Pons (tissue), 1 donor: ENCODE measurements at regions not wholly inside any gene's neighbourhood (a gene's known extent, or its start where the extent isn't known, plus 50 kb on each side); places are given as distances from the start of the nearest gene placed in this dataset.
A peak's percentile ranks its signal among the peaks of the same experiment; 100 is the strongest.
"Not testable (repeated sequence)": the region's sequence is repeated elsewhere in the genome, so short reads cannot be mapped to it uniquely, and the experiment has no call there.

ENCODE experiments used
- DNase-seq: peaks from one replicate; pipeline ENCODE4 v3.0.0-alpha.2; 2016; ENCODE audit warnings: low spot score

DNA sequence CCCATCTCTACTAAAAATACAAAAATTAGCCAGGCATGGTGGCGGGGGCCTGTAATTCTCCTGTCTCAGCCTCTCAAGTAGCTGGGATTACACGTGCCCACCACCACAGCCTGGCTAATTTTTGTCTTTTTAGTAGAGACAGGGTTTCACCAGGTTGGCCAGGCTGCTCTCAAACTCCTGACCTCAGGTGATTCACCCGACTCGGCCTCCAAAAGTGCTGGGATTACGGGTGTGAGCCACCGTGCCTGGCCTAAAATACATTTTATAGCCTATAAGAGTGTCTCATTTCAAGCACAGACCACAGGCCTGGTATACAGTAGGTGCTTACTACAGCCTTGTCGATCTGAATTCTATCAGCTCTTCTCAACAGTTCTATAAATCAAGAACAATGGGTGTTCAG lies 139.5 kb upstream of the USP29 start:
- not testable (repeated sequence) for DNase-seq

DNA sequence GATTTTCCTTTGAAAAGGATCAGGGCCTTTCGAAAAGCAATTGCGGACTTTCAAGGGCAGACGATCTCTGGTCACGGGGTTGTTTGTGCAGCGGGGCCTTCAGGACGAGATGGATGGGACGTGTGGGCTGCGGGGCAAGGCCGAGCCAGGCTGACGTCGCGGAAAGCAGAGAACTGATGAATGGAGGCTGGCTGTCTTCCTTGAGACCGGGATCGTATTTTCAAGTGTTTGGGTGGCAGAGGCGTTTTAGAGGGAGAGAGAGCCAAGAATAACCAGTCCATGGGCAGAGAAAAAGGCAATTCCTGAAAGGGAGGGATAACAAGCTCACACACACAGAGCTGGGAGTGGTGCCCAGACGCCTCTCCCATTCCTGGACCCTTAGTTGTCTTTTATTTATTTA lies 138.9 kb upstream of the USP29 start:
- no peak for DNase-seq

DNA sequence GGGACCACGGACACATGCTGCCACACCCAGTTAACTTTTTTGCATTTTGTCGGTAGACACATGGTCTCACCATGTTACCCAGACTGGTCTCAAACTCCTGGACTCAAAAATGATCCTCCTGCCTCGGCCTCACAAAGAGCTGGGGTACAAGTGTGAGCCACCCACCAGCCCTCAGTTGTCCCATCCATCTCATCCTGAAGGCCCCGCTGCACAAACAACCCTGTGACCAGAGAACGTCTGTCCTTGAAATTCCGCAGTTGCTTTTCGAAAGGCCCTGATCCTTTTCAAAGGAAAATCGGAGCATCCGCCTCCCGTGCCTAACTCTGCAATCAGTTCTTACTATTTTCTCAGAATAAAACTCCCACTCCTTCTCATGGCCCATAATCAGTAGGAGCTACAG lies 138.3 kb upstream of the USP29 start:
- DNase-seq: not testable (repeated sequence)

DNA sequence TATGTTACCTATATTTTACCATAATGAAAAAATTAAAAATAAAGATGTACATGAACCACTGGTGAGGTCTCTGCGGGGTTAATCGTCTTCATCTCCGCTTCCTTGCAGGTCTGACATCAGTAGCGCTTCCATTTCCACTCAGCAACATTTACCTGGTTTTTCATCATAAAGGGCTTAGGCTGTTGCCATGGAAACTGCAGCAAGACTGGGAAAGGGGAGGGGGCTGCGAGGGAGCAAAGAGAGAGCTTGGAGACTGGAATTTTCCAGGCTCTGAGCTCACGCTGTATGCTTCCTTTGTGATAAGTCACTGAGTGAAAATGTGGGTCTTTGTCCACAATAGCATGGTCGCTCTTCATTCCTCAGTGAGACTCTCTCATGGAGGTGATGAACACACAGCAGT lies 136.6 kb upstream of the USP29 start:
- DNase-seq: no peak

DNA sequence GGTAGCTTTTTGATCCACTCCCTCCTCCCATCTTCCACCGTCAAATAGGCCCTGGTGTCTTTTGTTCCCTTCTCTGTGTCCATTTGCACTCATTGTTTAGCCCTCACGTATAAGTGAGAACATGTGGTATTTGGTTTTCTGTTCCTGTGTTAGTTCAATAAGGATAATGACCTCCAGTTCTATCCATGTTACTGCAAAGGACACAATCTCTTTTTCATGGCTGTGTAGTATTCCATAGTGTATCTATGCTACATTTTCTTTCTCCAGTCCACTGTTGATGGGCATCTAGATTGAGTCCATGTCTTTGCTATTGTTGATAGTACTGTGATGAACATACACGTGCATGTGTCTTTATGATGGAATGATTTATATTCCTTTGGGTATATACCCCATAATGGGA lies 136.0 kb upstream of the USP29 start:
- no peak for DNase-seq

DNA sequence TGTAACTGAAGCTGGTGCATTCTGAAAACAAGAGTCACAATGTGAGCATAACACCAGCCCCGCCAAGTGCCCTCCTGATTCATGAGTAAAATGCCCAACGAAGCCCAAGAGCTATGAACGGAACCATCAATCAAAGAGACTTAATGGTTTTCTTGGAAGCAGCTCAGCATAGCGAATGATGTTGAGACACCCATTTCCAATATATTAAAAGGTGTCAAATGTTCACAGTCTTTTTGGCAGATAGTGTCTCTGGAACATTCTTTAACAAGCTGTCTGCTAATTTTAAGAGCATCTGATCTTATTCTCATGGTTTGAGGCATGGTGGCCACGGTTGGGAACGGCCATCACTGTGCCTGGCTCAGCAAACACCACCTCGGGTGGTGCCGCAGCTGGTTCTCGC lies 133.4 kb upstream of the USP29 start:
- no peak for DNase-seq

DNA sequence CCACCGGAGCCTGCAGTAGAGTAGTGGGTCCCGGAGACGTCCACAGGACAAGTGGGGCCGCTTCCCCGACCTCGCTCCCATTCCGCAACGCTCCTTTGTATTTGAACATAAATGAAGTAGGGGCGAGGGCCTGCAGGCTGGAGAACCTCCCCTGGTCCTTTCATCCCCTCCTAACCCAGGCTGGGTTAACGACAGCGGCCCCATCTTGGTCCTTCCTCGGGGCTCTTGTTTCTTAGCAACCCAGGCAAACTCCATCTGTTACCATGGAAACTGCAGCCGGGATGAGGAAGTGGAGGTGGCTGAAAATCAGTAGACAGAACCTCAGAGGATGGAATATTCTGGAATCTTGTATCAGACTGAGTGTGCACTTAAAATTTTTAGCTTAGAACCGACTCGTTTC lies 132.6 kb upstream of the USP29 start:
- DNase-seq: peak; percentile 22

DNA sequence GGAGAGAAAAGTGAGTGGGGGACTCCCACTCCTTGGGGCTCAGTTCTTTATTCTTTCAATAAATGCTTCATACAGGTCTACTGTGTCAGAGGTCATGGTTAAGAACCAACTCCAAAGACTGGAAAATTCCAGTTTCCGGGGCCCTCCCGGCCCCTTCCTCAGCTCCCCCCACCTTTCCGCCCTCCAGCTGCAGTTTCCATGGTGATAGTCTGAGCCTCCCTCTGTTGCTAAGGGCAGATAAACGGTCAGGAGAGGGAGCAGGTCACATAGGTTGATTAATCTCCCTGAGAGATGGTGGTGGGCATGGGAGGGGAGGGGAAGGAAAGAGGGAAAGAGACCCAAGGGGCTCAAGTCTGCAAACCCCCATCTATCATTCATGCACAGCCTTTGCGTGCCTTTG lies 131.5 kb upstream of the USP29 start:
- no peak for DNase-seq

DNA sequence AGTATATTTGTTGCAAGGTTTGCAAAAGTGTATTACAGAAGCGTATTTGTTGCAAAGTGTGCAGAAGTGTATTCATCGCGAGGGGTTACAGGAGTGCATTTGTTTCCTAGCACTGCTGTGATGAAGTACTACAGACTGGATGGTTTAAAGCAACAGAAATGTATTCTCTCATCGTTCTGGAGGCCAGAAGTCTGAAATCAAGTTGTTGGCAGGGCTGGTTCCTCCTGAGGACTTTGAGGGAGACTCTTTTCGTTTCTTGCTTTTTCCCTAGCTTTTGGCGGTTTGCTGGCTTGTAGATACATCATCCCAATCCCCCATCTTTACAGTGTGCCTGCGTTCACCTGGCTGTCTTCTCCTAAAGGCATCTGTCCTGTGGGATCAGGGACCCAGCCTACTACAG lies 127.9 kb upstream of the USP29 start:
- DNase-seq: no peak

DNA sequence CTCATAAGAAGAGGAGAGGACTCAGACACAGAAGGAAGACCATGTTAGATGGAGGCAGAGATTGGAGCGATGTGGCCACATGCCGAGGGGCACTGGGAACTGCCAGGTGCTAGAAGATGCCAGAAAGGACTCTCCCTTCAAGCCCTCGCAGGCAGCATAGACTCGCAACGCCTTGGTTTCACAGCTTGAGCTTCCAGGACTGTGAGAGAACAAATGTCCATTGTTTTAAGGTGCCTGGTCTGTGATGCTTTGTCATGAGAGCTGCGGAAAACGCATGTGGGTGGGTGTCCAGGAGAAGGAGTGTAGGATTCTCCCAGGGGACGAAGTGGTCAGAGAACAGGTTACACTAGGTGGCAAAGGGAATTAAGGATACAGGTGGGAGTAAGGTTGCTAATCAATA lies 125.9 kb upstream of the USP29 start:
- DNase-seq: peak; percentile 70

DNA sequence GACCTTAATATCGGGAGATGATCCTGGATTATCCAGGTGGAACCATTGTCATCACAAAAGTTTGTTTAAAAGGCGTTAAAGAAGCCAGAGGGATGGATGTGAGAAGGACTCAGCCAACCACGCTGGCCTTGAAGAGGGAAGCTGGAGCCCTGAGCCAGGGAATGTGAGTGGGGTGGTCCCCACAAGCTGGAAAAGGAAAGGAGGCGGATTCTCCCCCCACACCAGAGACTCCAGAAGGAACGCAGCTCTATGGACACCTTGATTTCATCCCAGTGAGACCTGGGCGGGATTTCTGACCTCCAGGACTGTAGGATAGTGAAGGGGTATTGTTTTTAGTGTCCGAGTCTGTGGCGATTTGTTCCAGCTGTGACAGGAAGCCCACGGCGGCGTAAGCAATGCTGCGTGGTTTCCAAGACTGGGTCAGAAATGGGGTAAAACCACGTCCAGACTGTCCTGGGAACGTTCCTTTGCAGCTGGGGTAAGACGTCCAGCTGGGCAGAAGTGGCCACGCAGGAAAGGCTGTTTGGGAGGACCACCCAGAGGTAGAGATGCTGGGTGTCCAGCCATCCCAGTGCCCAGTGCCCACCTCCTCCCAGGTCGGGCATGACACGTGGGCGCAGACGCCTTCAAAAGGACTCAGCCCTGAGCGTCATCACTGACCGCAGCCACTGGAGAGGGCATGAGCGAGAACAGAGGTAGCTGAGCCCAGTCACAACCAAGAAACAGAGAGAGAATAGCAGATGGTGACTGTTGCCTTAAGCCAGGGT lies 125.4 kb upstream of the USP29 start:
- no peak for DNase-seq

DNA sequence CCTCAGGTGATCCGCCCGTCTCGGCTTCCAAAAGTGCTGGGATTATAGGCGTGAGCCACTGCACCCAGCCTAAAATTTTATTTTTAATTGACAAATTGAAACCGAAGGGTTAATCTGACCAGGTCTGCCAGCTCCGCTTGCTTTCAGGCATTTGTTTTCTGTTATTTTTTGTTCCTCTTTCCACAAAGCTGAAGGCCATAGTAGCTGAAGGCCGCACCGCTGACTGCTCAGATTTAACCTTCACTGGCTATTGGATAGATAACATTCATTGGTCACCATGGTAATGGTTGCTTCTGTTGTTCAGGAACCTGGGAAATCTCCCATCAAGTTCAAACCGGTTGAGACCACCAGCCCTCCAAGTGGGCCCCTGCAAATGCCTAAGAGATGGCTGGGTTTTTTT lies 124.5 kb upstream of the USP29 start:
- no peak for DNase-seq

DNA sequence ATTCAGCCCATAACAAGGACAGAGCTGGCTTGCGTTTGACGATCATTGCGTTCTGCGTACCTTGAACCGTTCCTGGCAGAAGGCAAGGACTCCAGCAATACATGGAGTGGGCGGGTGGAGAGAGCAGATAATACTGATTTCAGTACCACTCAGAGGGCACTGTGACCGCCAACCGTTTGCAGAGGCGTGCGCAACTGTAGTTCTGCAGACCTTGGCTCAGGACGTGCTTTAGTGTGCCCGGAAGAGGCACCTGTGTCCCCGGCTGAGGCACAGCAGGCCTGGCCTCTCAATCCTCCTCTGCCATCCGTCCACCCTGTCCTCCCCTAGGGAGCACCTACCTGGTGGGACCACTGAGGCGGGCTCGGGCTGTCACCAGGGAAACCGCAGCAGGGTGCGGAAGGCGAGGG lies 117.6 kb upstream of the USP29 start:
- DNase-seq: no peak

DNA sequence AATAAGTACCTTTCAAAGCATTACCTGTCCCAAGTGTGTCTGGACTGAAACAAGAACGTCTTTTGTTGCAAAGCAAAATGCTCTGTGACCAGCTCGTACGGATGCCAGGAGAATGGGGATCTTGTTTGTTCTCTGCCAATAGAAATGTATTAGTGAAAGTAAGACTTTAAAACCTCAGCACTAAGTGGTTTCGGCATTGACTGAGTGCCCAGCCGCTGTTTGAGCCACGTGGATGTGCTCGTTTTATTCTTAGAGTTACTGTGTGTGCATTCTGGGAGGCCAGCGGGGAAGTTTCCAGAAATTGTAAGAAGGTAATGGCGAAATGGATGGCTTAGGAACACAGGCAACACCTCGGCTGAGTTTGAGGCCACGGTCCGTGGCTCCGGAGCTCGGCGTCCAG lies 117.1 kb upstream of the USP29 start:
- DNase-seq: no peak

DNA sequence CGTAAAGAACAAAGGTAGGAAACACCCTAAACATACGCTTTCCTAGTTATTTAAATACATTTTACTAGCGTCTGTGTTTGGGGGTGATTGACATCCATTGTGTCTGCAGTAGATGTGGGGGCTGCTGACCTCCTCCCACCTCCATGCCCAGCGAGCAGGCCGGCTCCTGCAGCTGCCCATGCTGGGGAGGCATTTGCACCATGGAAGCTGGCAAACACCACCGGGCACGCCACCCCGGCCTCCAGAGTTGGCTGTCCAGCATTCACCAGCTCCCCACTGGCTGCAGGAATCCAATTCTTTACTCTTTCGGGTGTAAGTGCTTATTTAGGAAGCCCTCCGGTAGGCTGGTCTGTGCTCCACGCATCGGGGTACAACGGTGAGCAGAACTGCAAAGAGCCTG lies 115.4 kb upstream of the USP29 start:
- DNase-seq: no peak

DNA sequence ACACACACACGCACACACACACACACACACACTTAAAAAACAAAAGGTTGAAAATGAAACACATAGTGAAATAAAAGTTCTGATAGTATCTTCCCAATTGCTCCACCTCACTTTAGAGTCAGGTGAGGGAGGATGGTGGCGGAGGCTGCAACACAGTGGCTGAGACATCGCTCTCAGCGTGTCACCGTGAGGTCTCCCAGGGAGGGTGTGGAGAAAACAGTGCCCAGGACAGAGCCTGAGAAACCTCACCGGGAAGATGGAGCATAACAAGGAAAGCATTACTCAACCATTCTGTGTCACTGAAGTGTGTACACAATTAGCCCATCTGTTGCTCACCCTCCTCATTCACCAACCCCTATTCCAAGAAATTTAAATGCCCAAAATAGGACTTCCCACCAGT lies 111.4 kb upstream of the USP29 start:
- no peak for DNase-seq

DNA sequence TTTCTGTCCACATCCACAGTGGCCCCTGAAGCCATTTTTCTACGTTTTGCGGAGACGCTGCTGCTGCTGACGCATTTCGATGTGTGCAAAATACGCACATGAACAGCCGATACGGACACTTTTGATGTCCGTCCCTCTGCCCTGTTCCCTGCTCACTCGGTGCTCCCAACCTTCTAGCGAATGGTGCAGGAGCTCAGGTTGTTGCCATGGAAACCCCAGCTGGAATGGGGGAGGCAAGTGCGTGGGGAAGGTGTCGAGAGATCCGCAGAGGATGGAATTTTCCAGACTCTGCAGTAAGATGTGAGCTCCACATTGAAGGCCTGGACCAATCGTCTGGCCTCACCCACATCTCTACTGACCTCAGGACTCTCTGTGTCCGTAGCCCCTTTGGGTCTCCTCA lies 109.2 kb upstream of the USP29 start:
- DNase-seq: no peak

DNA sequence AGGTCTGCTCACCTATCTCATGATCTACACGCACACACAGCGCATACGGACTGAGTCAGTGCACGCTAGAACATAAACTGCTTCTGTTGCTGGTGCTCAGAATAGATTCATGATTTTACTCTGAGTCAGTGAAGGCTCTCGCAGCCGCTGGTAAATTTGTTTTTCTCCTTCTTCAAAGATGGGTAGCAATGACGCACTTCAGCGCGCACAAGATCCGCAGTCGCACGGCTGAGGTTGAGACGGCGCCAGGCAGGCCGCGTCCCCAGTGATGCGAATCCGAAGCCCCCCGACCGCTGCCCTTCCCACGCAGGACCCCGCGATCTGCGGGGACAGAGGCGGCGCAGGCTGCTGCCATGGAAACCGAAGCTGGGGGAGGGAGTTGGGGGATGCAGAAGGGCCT lies 103.7 kb upstream of the USP29 start:
- DNase-seq: no peak

DNA sequence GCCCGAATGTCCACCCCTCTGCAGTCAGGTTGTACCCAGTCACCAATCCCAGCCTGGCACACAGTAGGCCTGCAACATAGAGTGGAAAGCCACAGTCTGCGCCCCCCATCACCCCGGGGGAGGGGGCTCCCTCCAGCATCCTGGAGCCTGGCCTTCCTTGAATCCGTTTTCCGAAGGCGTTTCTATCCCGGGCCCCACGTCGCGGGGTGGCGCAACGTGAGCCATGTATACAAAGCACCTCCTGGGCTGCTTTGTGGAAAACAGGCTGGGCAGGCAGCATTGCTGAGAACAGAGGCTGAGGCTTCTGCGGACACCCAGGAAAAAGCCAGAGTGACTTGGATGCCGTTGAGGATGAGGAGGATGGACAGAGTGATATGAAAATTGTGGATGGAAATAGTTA lies 103.3 kb upstream of the USP29 start:
- no peak for DNase-seq

DNA sequence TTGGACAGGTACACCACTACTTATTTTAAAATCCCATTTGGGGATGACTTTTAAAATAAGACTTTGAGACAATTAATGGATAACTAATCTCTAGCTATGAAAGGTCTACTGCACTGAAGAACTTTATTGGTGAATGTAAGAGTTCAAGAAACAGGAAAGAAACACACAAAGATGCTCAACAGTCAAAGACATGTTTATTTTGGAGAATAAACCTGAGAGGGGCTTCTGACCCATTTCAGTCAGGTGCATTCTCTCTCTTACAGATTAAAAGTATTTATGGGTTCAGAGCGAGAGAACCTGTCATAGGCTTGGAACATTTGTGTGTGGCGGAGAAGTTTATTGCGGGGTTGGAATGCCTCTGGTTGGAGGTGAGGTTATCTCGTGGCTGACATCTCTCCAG lies 94.3 kb upstream of the USP29 start:
- no peak for DNase-seq

DNA sequence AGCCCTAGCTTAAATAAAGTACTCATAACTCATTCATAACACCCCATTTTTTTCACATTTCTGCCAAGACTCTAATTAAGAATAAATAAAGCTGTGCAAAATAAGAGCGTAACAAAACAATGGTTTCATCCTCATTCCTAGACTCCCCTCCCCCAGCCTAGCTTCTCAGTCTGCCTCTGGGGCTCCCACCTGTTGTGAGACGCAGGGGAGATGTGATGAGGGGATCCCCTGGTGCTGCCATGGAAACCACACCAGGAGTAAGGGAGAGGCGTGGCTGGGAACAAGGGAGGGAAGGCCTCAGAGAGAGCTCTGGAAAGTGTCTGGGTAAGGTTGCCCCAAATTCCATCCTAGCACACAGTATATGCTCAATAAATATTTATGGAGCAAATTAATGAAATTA lies 93.3 kb upstream of the USP29 start:
- no peak for DNase-seq

DNA sequence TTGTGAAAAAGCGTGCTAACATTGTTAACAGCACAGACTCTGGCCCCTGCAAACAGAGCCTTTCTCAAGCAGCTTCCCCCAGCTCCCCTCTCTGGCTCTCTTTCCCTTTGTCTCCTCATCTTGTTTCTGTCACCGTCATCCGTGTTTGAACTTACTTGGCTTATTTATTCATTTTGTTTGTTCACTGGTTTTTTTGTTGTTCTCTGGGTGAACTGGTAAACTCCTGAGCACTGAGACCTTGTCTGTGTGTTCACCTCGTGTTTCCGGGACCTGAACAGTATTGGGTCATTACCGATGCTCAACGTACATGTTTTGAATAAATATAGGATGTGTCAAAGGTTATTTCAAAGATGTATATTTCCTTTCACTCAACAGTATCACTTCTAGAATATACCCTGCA lies 92.4 kb upstream of the USP29 start:
- DNase-seq: no peak

DNA sequence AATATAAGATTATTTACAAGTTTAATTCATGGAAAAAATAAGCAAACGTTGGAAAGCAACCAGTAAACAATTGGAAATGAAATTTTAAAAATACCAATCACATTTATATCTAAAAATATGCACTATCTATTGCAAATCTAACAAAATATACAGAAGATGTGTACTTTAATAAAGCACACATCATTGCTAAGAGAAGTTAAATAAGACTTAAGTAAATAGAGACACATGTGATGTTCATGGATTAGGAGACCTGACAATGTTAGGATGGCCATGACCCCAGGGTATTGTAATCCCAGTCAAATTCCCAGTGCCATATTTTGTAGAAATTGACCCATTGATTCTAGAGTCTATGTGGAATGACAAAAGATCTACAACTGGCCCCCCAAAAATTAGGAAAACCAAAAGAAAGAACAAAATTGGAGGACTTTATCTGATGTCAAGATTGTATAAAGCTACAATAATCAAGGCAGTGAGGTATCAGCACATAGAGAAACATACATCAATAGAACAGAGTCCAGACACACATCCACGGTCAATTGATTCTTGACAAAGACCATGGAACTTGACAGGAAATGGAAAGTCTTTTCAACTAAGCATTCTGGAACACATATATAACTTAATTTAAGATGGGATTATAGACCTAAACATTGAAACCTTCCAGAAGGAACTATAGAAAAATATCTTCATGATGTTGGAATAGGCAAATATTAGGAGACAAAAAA lies 90.8 kb upstream of the USP29 start:
- DNase-seq: no peak

DNA sequence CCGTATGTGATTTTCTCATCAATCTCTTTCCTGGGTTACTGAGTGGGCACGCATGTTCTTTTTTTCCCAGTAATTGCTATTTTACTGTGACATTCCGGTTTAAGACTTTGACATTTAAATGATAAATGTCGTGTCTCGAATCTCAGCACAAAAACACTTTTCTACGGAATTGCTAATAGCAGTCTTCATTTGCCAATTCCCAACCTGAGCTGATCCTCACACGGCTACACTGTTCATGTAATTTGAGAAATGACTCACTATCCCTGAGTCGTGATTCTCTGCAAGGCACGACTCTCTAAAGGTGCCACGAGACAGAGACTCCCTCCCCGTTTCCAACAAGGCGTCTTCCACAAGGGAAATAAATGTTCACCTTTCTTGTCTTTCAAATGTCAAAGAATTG lies 88.7 kb upstream of the USP29 start:
- DNase-seq: no peak
